ENCODE measurements at regions not wholly inside any gene's neighbourhood (a gene's known extent, or its start where the extent isn't known, plus 50 kb on each side); places are given as distances from the start of the nearest gene placed in this dataset.

DNA sequence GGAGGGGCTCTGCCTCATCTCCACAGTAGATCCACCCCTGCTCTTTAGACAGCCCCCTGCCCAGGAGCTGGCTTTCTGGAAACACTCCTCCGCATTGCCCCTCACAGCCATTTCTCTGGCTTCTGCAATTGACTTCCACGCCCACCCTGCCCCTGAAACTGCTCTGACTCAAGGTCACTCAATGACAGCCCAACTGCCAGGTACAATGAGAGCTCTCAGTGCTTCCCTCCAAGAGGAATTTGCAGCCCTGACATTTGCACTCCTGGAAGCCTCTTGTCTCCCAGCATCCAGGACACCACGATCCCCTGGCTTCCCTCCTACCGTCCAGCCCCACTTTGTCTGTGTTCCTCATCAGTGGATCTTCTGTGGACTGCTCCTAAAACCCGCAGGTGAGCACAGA lies 421.5 kb downstream of the SOX9 start:
- TF ChIP-seq CTCF (IDR thresholded peaks at IDR 0.05): no peak
- no peak for TF ChIP-seq POLR2A (IDR thresholded peaks at IDR 0.05)
- no peak for TF ChIP-seq POLR2AphosphoS5 (IDR thresholded peaks at IDR 0.05; ENCODE audit: insufficient read depth in 1 of 2, low read depth in 1 of 2)

Data from vagina (tissue), 2 donors.